Peyer's patch (tissue), 4 donors: ENCODE measurements at regions not wholly inside any gene's neighbourhood (a gene's known extent, or its start where the extent isn't known, plus 50 kb on each side); places are given as distances from the start of the nearest gene placed in this dataset.

Experiments
- DNase-seq, 3 donors: peaks; one replicate each; pipeline ENCODE4 v3.0.0-alpha.2; 2017 to 2019
- H3K27ac ChIP-seq, 4 donors: fragments of 200-600 bp; sonication (generic); one replicate each; pipeline ENCODE4 v1.5.1; 2016 to 2019
- H3K27me3 ChIP-seq, 2 donors: fragments of 200-600 bp; sonication (generic); one replicate each; pipeline ENCODE4 v1.5.1; 2019
- H3K36me3 ChIP-seq, 3 donors: fragments of 200-600 bp; sonication (generic); one replicate each; pipeline ENCODE4 v1.5.1; 2016 to 2019
- H3K4me1 ChIP-seq, 4 donors: fragments of 200-600 bp; sonication (generic); one replicate each; pipeline ENCODE4 v1.5.1; 2016 to 2019
- H3K4me3 ChIP-seq, 4 donors: fragments of 200-600 bp; sonication (generic); 1 replicate in 3 of 4; 2 replicates in 1 of 4; pipeline ENCODE4 v1.5.1; 2016 to 2019; ENCODE audit warnings: mild to moderate bottlenecking in 1 of 4
- H3K9me3 ChIP-seq, 4 donors: fragments of 200-600 bp; sonication (generic); one replicate each; pipeline ENCODE4 v1.5.1; 2016 to 2019; ENCODE audit warnings: mild to moderate bottlenecking in 1 of 4
- CTCF ChIP-seq, 6 experiments: fragments of 450-650 bp in 4 of 6; fragments of 200-600 bp in 2 of 6; sonication (generic) in 1 of 6; IDR thresholded peaks; one replicate each; pipeline ENCODE4 v1.5.1; 2017 to 2019; ENCODE audit warnings: antibody characterized with exemption in 6 of 6, mild to moderate bottlenecking in 3 of 6, moderate library complexity in 1 of 6
- POLR2A ChIP-seq, 2 donors: fragments of 450-650 bp; IDR thresholded peaks; one replicate each; pipeline ENCODE4 v1.5.1; 2017; ENCODE audit warnings: antibody characterized with exemption in 2 of 2, mild to moderate bottlenecking in 2 of 2, moderate library complexity in 2 of 2

GRCh38 chr12:76198839-76199238, 114.4 kb upstream of the NAP1L1 start:
- no peaks in the 10 kb centered on the region for H3K27me3 ChIP-seq
- H3K36me3 ChIP-seq, result no peaks in the 10 kb centered on the region
- H3K27ac ChIP-seq, result no peak overlapping the region
- no peak for DNase-seq
- no peak overlapping the region for H3K4me3 ChIP-seq
- no peaks in the 10 kb centered on the region for H3K4me1 ChIP-seq
- H3K9me3 ChIP-seq, result peaks cover 0 to 11% (median 4%) of the 10 kb centered on the region in 4 donors
- no peak for TF ChIP-seq POLR2A (IDR thresholded peaks at IDR 0.05)
- no peak for TF ChIP-seq CTCF (IDR thresholded peaks at IDR 0.05)

- H3K27me3 ChIP-seq, result no peaks in the 10 kb centered on the region
- peaks cover 0 to 11% (median 4%) of the 10 kb centered on the region in 4 donors for H3K9me3 ChIP-seq
- H3K27ac ChIP-seq, result no peak overlapping the region
- DNase-seq, result no peak
- TF ChIP-seq CTCF (IDR thresholded peaks at IDR 0.05) (no peak), POLR2A (IDR thresholded peaks at IDR 0.05) (no peak)
- no peak overlapping the region for H3K4me3 ChIP-seq
- no peaks in the 10 kb centered on the region for H3K36me3 ChIP-seq
- H3K4me1 ChIP-seq, result no peaks in the 10 kb centered on the region
Observed at GRCh38 chr12:76197283-76197682, 112.8 kb upstream of the NAP1L1 start.

- peaks cover 0 to 11% (median 4%) of the 10 kb centered on the region in 4 donors for H3K9me3 ChIP-seq
- H3K4me1 ChIP-seq, result no peaks in the 10 kb centered on the region
- no peaks in the 10 kb centered on the region for H3K36me3 ChIP-seq
- DNase-seq, result no peak
- H3K27ac ChIP-seq, result no peak overlapping the region
- no peaks in the 10 kb centered on the region for H3K27me3 ChIP-seq
- TF ChIP-seq CTCF (IDR thresholded peaks at IDR 0.05), result no peak
- no peak for TF ChIP-seq POLR2A (IDR thresholded peaks at IDR 0.05)
- no peak overlapping the region for H3K4me3 ChIP-seq
Observed at GRCh38 chr12:76195920-76196319, 111.4 kb upstream of the NAP1L1 start.

- Histone ChIP-seq H3K27ac (no peak overlapping the region), H3K4me3 (no peak overlapping the region), H3K36me3 (no peaks in the 10 kb centered on the region), H3K9me3 (peaks cover 0 to 11% (median 4%) of the 10 kb centered on the region in 4 donors), H3K4me1 (no peaks in the 10 kb centered on the region), H3K27me3 (no peaks in the 10 kb centered on the region)
- DNase-seq, result no peak
- TF ChIP-seq CTCF (IDR thresholded peaks at IDR 0.05) (no peak), POLR2A (IDR thresholded peaks at IDR 0.05) (no peak)
Observed at GRCh38 chr12:76194724-76195123, 110.2 kb upstream of the NAP1L1 start.

GRCh38 chr12:76193961-76194360, 109.5 kb upstream of the NAP1L1 start:
- Histone ChIP-seq H3K27me3 (no peaks in the 10 kb centered on the region), H3K4me3 (no peak overlapping the region), H3K9me3 (peaks cover 0 to 7% (median 2%) of the 10 kb centered on the region in 4 donors), H3K36me3 (no peaks in the 10 kb centered on the region), H3K27ac (no peak overlapping the region), H3K4me1 (no peaks in the 10 kb centered on the region)
- no peak for TF ChIP-seq CTCF (IDR thresholded peaks at IDR 0.05)
- TF ChIP-seq POLR2A (IDR thresholded peaks at IDR 0.05), result no peak
- no peak for DNase-seq

GRCh38 chr12:76192416-76192815, 107.9 kb upstream of the NAP1L1 start:
- no peaks in the 10 kb centered on the region for H3K36me3 ChIP-seq
- H3K27me3 ChIP-seq, result no peaks in the 10 kb centered on the region
- no peak overlapping the region for H3K4me3 ChIP-seq
- DNase-seq, result no peak
- H3K27ac ChIP-seq, result no peak overlapping the region
- H3K4me1 ChIP-seq, result no peaks in the 10 kb centered on the region
- H3K9me3 ChIP-seq, result no peaks in the 10 kb centered on the region
- TF ChIP-seq POLR2A (IDR thresholded peaks at IDR 0.05) (no peak), CTCF (IDR thresholded peaks at IDR 0.05) (no peak)
